IMR-90 (cell line): ENCODE measurements at regions not wholly inside any gene's neighbourhood (a gene's known extent, or its start where the extent isn't known, plus 50 kb on each side); places are given as distances from the start of the nearest gene placed in this dataset.

ENCODE experiments used
- ATAC-seq: fragments of 200-7000 bp; cut with Tn5 transposase; 2 replicates; pipeline ENCODE4 v1.9.1; 2020; ENCODE audit warnings: low read depth, mild to moderate bottlenecking, moderate library complexity
- BruUV-seq: library from RNA; stranded (reverse); fragments of 400-500 nt; replicated peaks from 2 replicates; lab custom pipeline; 2021; lab: Mats Ljungman, UMichigan
- CTCF ChIA-PET: fragments of 300-600 bp; formaldehyde crosslinking; extraction: SDS; loops from one replicate; lab custom pipeline; 2021; ENCODE audit warnings: antibody characterized with exemption; lab: Yijun Ruan, JAX
- POLR2A ChIA-PET: fragments of 300-600 bp; sonication (Branson Sonifier 250); formaldehyde crosslinking; loops from one replicate; lab custom pipeline; 2022; ENCODE audit warnings: antibody characterized with exemption; ENCODE audit not compliant: unreplicated experiment; lab: Charles Lee
- DNase-seq: peaks from one replicate; pipeline ENCODE4 v3.0.0; 2013
- H2AFZ ChIP-seq: replicated peaks from 2 replicates; pipeline ENCODE3; 2013; ENCODE audit warnings: low read length, mild to moderate bottlenecking; ENCODE audit not compliant: poor library complexity
- H2AK5ac ChIP-seq: 2 replicates; pipeline ENCODE4 v1.6.1; 2013; ENCODE audit warnings: low read depth, low read length, inconsistent platforms
- H2AK9ac ChIP-seq: replicated peaks from 2 replicates; pipeline ENCODE3; 2013; ENCODE audit warnings: mild to moderate bottlenecking, low read depth, low read length, moderate library complexity; ENCODE audit not compliant: poor library complexity
- H2BK120ac ChIP-seq: 2 replicates; pipeline ENCODE4 v1.6.1; 2013; ENCODE audit warnings: low read depth, low read length, inconsistent platforms
- H2BK15ac ChIP-seq: 3 replicates; pipeline ENCODE4 v1.6.1; 2013; ENCODE audit warnings: low read depth, low read length, inconsistent platforms
- H2BK20ac ChIP-seq: 2 replicates; pipeline ENCODE4 v1.6.1; 2013; ENCODE audit warnings: low read depth, mild to moderate bottlenecking, inconsistent platforms, low read length, moderate library complexity
- H2BK5ac ChIP-seq: 2 replicates; pipeline ENCODE4 v1.6.1; 2013; ENCODE audit warnings: mild to moderate bottlenecking, low read depth, low read length, inconsistent platforms; ENCODE audit not compliant: poor library complexity, severe bottlenecking
- H3K14ac ChIP-seq: replicated peaks from 2 replicates; pipeline ENCODE4 v1.6.1; 2013; ENCODE audit warnings: low read depth, low read length, inconsistent platforms
- H3K18ac ChIP-seq: 2 replicates; pipeline ENCODE4 v1.6.1; 2013; ENCODE audit warnings: low read depth, low read length, control low read depth
- H3K23ac ChIP-seq: 2 replicates; pipeline ENCODE4 v1.6.1; 2013; ENCODE audit warnings: low read depth, low read length, inconsistent platforms
- H3K27ac ChIP-seq: 2 replicates; pipeline ENCODE4 v1.5.1; 2013; ENCODE audit warnings: mild to moderate bottlenecking, control low read depth, low read length; ENCODE audit not compliant: insufficient read depth
- H3K27me3 ChIP-seq: 2 replicates; pipeline ENCODE4 v1.6.1; 2013; ENCODE audit warnings: low read length; ENCODE audit not compliant: control insufficient read depth, insufficient read depth
- H3K36me3 ChIP-seq: 2 replicates; pipeline ENCODE4 v1.6.1; 2013; ENCODE audit warnings: low read length, mixed read lengths; ENCODE audit not compliant: control insufficient read depth, insufficient read depth
- H3K4ac ChIP-seq: 2 replicates; pipeline ENCODE4 v1.6.1; 2013; ENCODE audit warnings: low read depth, low read length, inconsistent platforms
- H3K4me1 ChIP-seq: 2 replicates; pipeline ENCODE4 v1.6.1; 2013; ENCODE audit warnings: low read length, mixed read lengths; ENCODE audit not compliant: control insufficient read depth, insufficient read depth
- H3K4me2 ChIP-seq: 2 replicates; pipeline ENCODE4 v1.6.1; 2013; ENCODE audit warnings: low read depth, mild to moderate bottlenecking, control low read depth, low read length, moderate library complexity
- H3K4me3 ChIP-seq: 2 replicates; pipeline ENCODE4 v1.5.1; 2013; ENCODE audit warnings: low read depth, mild to moderate bottlenecking, control low read depth, low read length, moderate library complexity; ENCODE audit not compliant: insufficient read depth
- H3K56ac ChIP-seq: 2 replicates; pipeline ENCODE4 v1.6.1; 2013; ENCODE audit warnings: low read length, inconsistent platforms; ENCODE audit not compliant: insufficient read depth; ENCODE audit errors: extremely low read depth
- H3K79me1 ChIP-seq, 2 experiments: 2 replicates each; pipeline ENCODE4 v1.6.1; 2013; ENCODE audit warnings: low read length in 2 of 2, inconsistent platforms in 1 of 2, low read depth in 1 of 2
- H3K9ac ChIP-seq: 2 replicates; pipeline ENCODE4 v1.6.1; 2013; ENCODE audit warnings: low read depth, low read length, control low read depth
- H3K9me1 ChIP-seq: 2 replicates; pipeline ENCODE4 v1.6.1; 2013; ENCODE audit warnings: low read length, inconsistent platforms; ENCODE audit not compliant: insufficient read depth
- H3K9me3 ChIP-seq: 2 replicates; pipeline ENCODE4 v1.6.1; 2013; ENCODE audit warnings: low read length; ENCODE audit not compliant: control insufficient read depth, insufficient read depth
- H4K20me1 ChIP-seq: 2 replicates; pipeline ENCODE4 v1.6.1; 2013; ENCODE audit warnings: low read length, inconsistent platforms; ENCODE audit not compliant: insufficient read depth
- H4K5ac ChIP-seq: 2 replicates; pipeline ENCODE4 v1.6.1; 2013; ENCODE audit warnings: mild to moderate bottlenecking, low read depth, low read length, control low read depth
- H4K8ac ChIP-seq, 2 experiments: 2 replicates each; pipeline ENCODE4 v1.6.1; 2013; ENCODE audit warnings: low read depth in 2 of 2, low read length in 2 of 2, control low read depth in 1 of 2, inconsistent platforms in 1 of 2
- H4K91ac ChIP-seq: 2 replicates; pipeline ENCODE4 v1.6.1; 2013; ENCODE audit warnings: low read depth, low read length, inconsistent platforms; ENCODE audit not compliant: insufficient read depth
- BHLHE40 ChIP-seq: fragments of 150-350 bp; IDR thresholded peaks from 2 replicates; pipeline ENCODE4 v1.6.1; 2016; ENCODE audit warnings: mild to moderate bottlenecking, low read depth, low read length
- CEBPB ChIP-seq: IDR thresholded peaks from 2 replicates; pipeline ENCODE4 v1.6.1; 2012; ENCODE audit warnings: low read depth, low read length, improper control_type of control experiment
- CHD1 ChIP-seq: IDR thresholded peaks from 2 replicates; pipeline ENCODE4 v1.6.1; 2012; ENCODE audit warnings: low read depth, low read length, improper control_type of control experiment
- CTCF ChIP-seq: conservative IDR thresholded peaks from 2 replicates; pipeline ENCODE4 v1.5.1; 2012; ENCODE audit warnings: mild to moderate bottlenecking, low read depth, low read length, improper control_type of control experiment
- ELK1 ChIP-seq: fragments of 150-350 bp; IDR thresholded peaks from 2 replicates; pipeline ENCODE4 v1.6.1; 2016; ENCODE audit warnings: low read depth, mild to moderate bottlenecking, low read length, moderate library complexity, borderline replicate concordance
- FOS ChIP-seq: fragments of 150-350 bp; IDR thresholded peaks from 2 replicates; pipeline ENCODE4 v1.6.1; 2016; ENCODE audit warnings: low read depth, low read length
- MAFK ChIP-seq: IDR thresholded peaks from 2 replicates; pipeline ENCODE4 v1.6.1; 2012; ENCODE audit warnings: low read depth, low read length, improper control_type of control experiment
- MAZ ChIP-seq: IDR thresholded peaks from 2 replicates; pipeline ENCODE4 v1.6.1; 2012; ENCODE audit warnings: low read depth, mild to moderate bottlenecking, low read length, improper control_type of control experiment, moderate library complexity, borderline replicate concordance
- MXI1 ChIP-seq: IDR thresholded peaks from 2 replicates; pipeline ENCODE4 v1.6.1; 2012; ENCODE audit warnings: low read depth, mild to moderate bottlenecking, low read length, moderate library complexity, borderline replicate concordance
- NFE2L2 ChIP-seq: fragments of 150-350 bp; IDR thresholded peaks from 2 replicates; pipeline ENCODE4 v1.6.1; 2016; ENCODE audit warnings: low read depth, mild to moderate bottlenecking, low read length
- POLR2A ChIP-seq: IDR thresholded peaks from 2 replicates; pipeline ENCODE4 v1.6.1; 2012; ENCODE audit warnings: mild to moderate bottlenecking, low read depth, low read length
- RAD21 ChIP-seq: IDR thresholded peaks from 2 replicates; pipeline ENCODE4 v1.6.1; 2012; ENCODE audit warnings: low read length, improper control_type of control experiment
- RCOR1 ChIP-seq: IDR thresholded peaks from 2 replicates; pipeline ENCODE4 v1.6.1; 2012; ENCODE audit warnings: mild to moderate bottlenecking, low read length, improper control_type of control experiment; ENCODE audit not compliant: insufficient replicate concordance
- RFX5 ChIP-seq: IDR thresholded peaks from 2 replicates; pipeline ENCODE4 v1.8.0; 2012; ENCODE audit warnings: low read depth, mild to moderate bottlenecking, low read length, moderate library complexity
- SMC3 ChIP-seq: fragments of 150-350 bp; IDR thresholded peaks from 2 replicates; pipeline ENCODE4 v1.6.1; 2016; ENCODE audit warnings: low read depth, mild to moderate bottlenecking, antibody characterized with exemption, low read length, moderate library complexity
- USF2 ChIP-seq: fragments of 150-350 bp; IDR thresholded peaks from 2 replicates; pipeline ENCODE4 v1.6.1; 2017; ENCODE audit warnings: mild to moderate bottlenecking, antibody characterized with exemption, low read length, low read depth
- WGBS, 2 experiments: methylation state at CpG; one replicate each; pipeline versions ENCODE4 v1.1.5 to v1.1.7; 2013; ENCODE audit warnings: missing lambda C conversion rate in 2 of 2; ENCODE audit not compliant: insufficient read length in 1 of 2; ENCODE audit errors: extremely low coverage in 2 of 2; 5-methylcytosine and 5-hydroxymethylcytosine counted together
- dilution Hi-C: fragments of 300-500 bp; cut with HindIII; formaldehyde crosslinking; loops from one replicate; pipeline ENCODE4 v1.14.3; 2018; ENCODE audit warnings: low sequenced_read_pairs; ENCODE audit not compliant: unreplicated experiment
- in situ Hi-C: fragments of 300-500 bp; cut with MboI; formaldehyde crosslinking; loops from 3 replicates; pipeline ENCODE4 v1.14.3; 2019; ENCODE audit warnings: low sequenced_read_pairs, inconsistent platforms, mixed read lengths
- intact Hi-C: fragments of 100-400 bp; cut with micrococcal nuclease; formaldehyde crosslinking; loops from 2 replicates; pipeline ENCODE4 v1.10.0; 2022

- no peaks in the 10 kb centered on the region for H3K27me3 ChIP-seq
- H3K79me1 ChIP-seq: no peaks in the 10 kb centered on the region
- no peak for DNase-seq
- H2AFZ ChIP-seq: peak overlapping the region; percentile 43
- intact Hi-C loops: no loop called here
- no peak overlapping the region for H3K4me3 ChIP-seq
- no peak overlapping the region for H3K56ac ChIP-seq
- CTCF ChIA-PET: no interaction called here
- H2AK9ac ChIP-seq: no peak overlapping the region
- H2BK20ac ChIP-seq: no peak overlapping the region
- no peaks in the 10 kb centered on the region for H3K9me1 ChIP-seq
- no peak overlapping the region for H2BK15ac ChIP-seq
- no peaks in the 10 kb centered on the region for H4K20me1 ChIP-seq
- no peak overlapping the region for H4K91ac ChIP-seq
- no peak overlapping the region for H3K27ac ChIP-seq
- no peak overlapping the region for H3K4ac ChIP-seq
- no peak overlapping the region for H4K8ac ChIP-seq
- H3K9me3 ChIP-seq: peaks cover 4% of the 10 kb centered on the region; the same call in 1 of the 2 replicates
- no peak overlapping the region for H2BK5ac ChIP-seq
- no peaks in the 10 kb centered on the region for H3K36me3 ChIP-seq
- POLR2A ChIA-PET: no interaction called here
- H2AK5ac ChIP-seq: no peak overlapping the region
- no peak overlapping the region for H3K23ac ChIP-seq
- BruUV-seq: no TSS peak
- in situ Hi-C loops: no loop called here
- no peak overlapping the region for H2BK120ac ChIP-seq
- no peak for ATAC-seq
- no peak for TF ChIP-seq RAD21
- TF ChIP-seq RFX5: no peak
- no peak for TF ChIP-seq CTCF
- no peak for TF ChIP-seq FOS
- no peak for TF ChIP-seq SMC3
- no peak for TF ChIP-seq RCOR1
- no peak for TF ChIP-seq MAFK
- TF ChIP-seq MXI1: no peak
- TF ChIP-seq NFE2L2: no peak
- no peak for TF ChIP-seq BHLHE40
- no peak for TF ChIP-seq ELK1
- TF ChIP-seq POLR2A: no peak
- no peak for TF ChIP-seq MAZ
- no peak for TF ChIP-seq CHD1
- TF ChIP-seq USF2: no peak
- no peak for TF ChIP-seq CEBPB
- no peak overlapping the region for H3K14ac ChIP-seq
- WGBS, 2 experiments: 80% methylated on average over 3 of the region's 10 CpGs; no CpG with 5 or more reads in 1 of the 2 experiments
- dilution Hi-C loops: no loop called here
- H3K18ac ChIP-seq: no peak overlapping the region
- no peak overlapping the region for H3K9ac ChIP-seq
- no peak overlapping the region for H3K4me2 ChIP-seq
- no peaks in the 10 kb centered on the region for H3K4me1 ChIP-seq
- no peak overlapping the region for H4K5ac ChIP-seq
These were observed 71.4 kb upstream of the DCAF12L2 start for GRCh38 chrX:126237524-126237923.
